Neural progenitor cell (in vitro differentiated cells): ENCODE measurements at regions not wholly inside any gene's neighbourhood (a gene's known extent, or its start where the extent isn't known, plus 50 kb on each side); places are given as distances from the start of the nearest gene placed in this dataset.

ENCODE experiments used
- DNase-seq: peaks from one replicate; pipeline ENCODE4 v3.0.0-alpha.2; 2016; ENCODE audit warnings: low spot score
- H2AFZ ChIP-seq: fragments of 200-600 bp; sonication (generic); replicated peaks from 2 replicates; pipeline ENCODE4 v1.6.1; 2016; ENCODE audit warnings: antibody characterized with exemption
- H3F3A ChIP-seq: fragments of 200-600 bp; sonication (generic); 2 replicates; pipeline ENCODE4 v1.6.1; 2016; ENCODE audit warnings: antibody characterized with exemption, low read depth
- H3K27ac ChIP-seq: fragments of 200-600 bp; sonication (generic); 2 replicates; pipeline ENCODE4 v1.5.1; 2016; ENCODE audit warnings: mild to moderate bottlenecking
- H3K27me3 ChIP-seq: fragments of 200-600 bp; sonication (generic); 2 replicates; pipeline ENCODE4 v1.6.1; 2016; ENCODE audit warnings: mild to moderate bottlenecking, moderate library complexity
- H3K36me3 ChIP-seq: fragments of 200-600 bp; sonication (generic); 2 replicates; pipeline ENCODE4 v1.5.1; 2016
- H3K4me1 ChIP-seq: fragments of 200-600 bp; sonication (generic); 2 replicates; pipeline ENCODE4 v1.6.1; 2016; ENCODE audit warnings: mixed run types
- H3K4me2 ChIP-seq: fragments of 200-600 bp; sonication (generic); 2 replicates; pipeline ENCODE4 v1.6.1; 2016
- H3K4me3 ChIP-seq: fragments of 200-600 bp; sonication (generic); 2 replicates; pipeline ENCODE4 v1.5.1; 2016
- H3K79me2 ChIP-seq: fragments of 200-600 bp; sonication (generic); 2 replicates; pipeline ENCODE4 v1.6.1; 2016; ENCODE audit warnings: low read depth
- H3K9ac ChIP-seq: fragments of 200-600 bp; sonication (generic); 2 replicates; pipeline ENCODE4 v1.6.1; 2016
- H3K9me3 ChIP-seq: fragments of 200-600 bp; sonication (generic); 2 replicates; pipeline ENCODE4 v1.5.1; 2016; ENCODE audit warnings: low read depth
- H4K20me1 ChIP-seq: fragments of 200-600 bp; sonication (generic); 2 replicates; pipeline ENCODE4 v1.6.1; 2016; ENCODE audit warnings: low read depth
- H3K27ac Mint-ChIP-seq: 3 replicates; pipeline ENCODE4 v1.8.0; 2021; ENCODE audit warnings: mixed read lengths
- H3K27me3 Mint-ChIP-seq: 2 replicates; pipeline ENCODE4 v1.8.0; 2022; ENCODE audit warnings: low read depth, mild to moderate bottlenecking, inconsistent platforms, moderate library complexity, mixed read lengths; ENCODE audit not compliant: insufficient read depth
- H3K36me3 Mint-ChIP-seq: 3 replicates; pipeline ENCODE4 v1.8.0; 2021; ENCODE audit warnings: mixed read lengths
- H3K4me1 Mint-ChIP-seq: 3 replicates; pipeline ENCODE4 v1.8.0; 2021; ENCODE audit warnings: mixed read lengths
- H3K4me3 Mint-ChIP-seq: 3 replicates; pipeline ENCODE4 v1.8.0; 2021; ENCODE audit warnings: mild to moderate bottlenecking, moderate library complexity, mixed read lengths
- H3K9me3 Mint-ChIP-seq: 3 replicates; pipeline ENCODE4 v1.8.0; 2020; ENCODE audit warnings: mixed read lengths
- EZH2 ChIP-seq: fragments of 200-600 bp; sonication (generic); IDR thresholded peaks from 2 replicates; pipeline ENCODE4 v1.6.1; 2017; ENCODE audit warnings: antibody characterized with exemption, mild to moderate bottlenecking, moderate library complexity
- EZH2phosphoT487 ChIP-seq: fragments of 200-600 bp; sonication (generic); IDR thresholded peaks from 2 replicates; pipeline ENCODE4 v1.6.1; 2017; ENCODE audit warnings: antibody characterized with exemption
- TF ChIP-seq, protein P1 (sequence below): fragments of 200-600 bp; sonication (generic); IDR thresholded peaks from 2 replicates; pipeline ENCODE4 v1.5.1; 2017; ENCODE audit warnings: antibody characterized with exemption, mild to moderate bottlenecking

GRCh38 chr2:66202586-66202985 lies 232.3 kb upstream of the MEIS1 start:
- H3K79me2 ChIP-seq: no peaks in the 10 kb centered on the region
- no peak overlapping the region for H3K4me3 Mint-ChIP-seq
- H3K9me3 ChIP-seq: no peaks in the 10 kb centered on the region
- H3K4me1 ChIP-seq: no peaks in the 10 kb centered on the region
- no peak overlapping the region for H3K27ac ChIP-seq
- H3K4me1 Mint-ChIP-seq: no peaks in the 10 kb centered on the region
- H3K27ac Mint-ChIP-seq: no peak overlapping the region
- TF ChIP-seq, protein P1, sequence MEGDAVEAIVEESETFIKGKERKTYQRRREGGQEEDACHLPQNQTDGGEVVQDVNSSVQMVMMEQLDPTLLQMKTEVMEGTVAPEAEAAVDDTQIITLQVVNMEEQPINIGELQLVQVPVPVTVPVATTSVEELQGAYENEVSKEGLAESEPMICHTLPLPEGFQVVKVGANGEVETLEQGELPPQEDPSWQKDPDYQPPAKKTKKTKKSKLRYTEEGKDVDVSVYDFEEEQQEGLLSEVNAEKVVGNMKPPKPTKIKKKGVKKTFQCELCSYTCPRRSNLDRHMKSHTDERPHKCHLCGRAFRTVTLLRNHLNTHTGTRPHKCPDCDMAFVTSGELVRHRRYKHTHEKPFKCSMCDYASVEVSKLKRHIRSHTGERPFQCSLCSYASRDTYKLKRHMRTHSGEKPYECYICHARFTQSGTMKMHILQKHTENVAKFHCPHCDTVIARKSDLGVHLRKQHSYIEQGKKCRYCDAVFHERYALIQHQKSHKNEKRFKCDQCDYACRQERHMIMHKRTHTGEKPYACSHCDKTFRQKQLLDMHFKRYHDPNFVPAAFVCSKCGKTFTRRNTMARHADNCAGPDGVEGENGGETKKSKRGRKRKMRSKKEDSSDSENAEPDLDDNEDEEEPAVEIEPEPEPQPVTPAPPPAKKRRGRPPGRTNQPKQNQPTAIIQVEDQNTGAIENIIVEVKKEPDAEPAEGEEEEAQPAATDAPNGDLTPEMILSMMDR: no peak
- TF ChIP-seq EZH2phosphoT487 (no peak), EZH2 (no peak)
- H3F3A ChIP-seq: no peaks in the 10 kb centered on the region
- H3K4me2 ChIP-seq: no peak overlapping the region
- H4K20me1 ChIP-seq: no peaks in the 10 kb centered on the region
- H3K4me3 ChIP-seq: no peak overlapping the region
- no peaks in the 10 kb centered on the region for H3K27me3 Mint-ChIP-seq
- H3K36me3 Mint-ChIP-seq: no peaks in the 10 kb centered on the region
- H2AFZ ChIP-seq: no peak overlapping the region
- H3K9me3 Mint-ChIP-seq: peaks cover 5% of the 10 kb centered on the region
- H3K27me3 ChIP-seq: no peaks in the 10 kb centered on the region
- H3K9ac ChIP-seq: no peak overlapping the region
- no peak for DNase-seq
- H3K36me3 ChIP-seq: no peaks in the 10 kb centered on the region

GRCh38 chr2:66201242-66201641 lies 233.7 kb upstream of the MEIS1 start:
- no peak overlapping the region for H2AFZ ChIP-seq
- no peaks in the 10 kb centered on the region for H3K9me3 ChIP-seq
- no peaks in the 10 kb centered on the region for H3K4me1 Mint-ChIP-seq
- no peaks in the 10 kb centered on the region for H3F3A ChIP-seq
- H3K4me2 ChIP-seq: no peak overlapping the region
- H3K9me3 Mint-ChIP-seq: peaks cover 3% of the 10 kb centered on the region
- no peaks in the 10 kb centered on the region for H3K36me3 Mint-ChIP-seq
- no peaks in the 10 kb centered on the region for H3K27me3 Mint-ChIP-seq
- no peaks in the 10 kb centered on the region for H4K20me1 ChIP-seq
- no peaks in the 10 kb centered on the region for H3K4me1 ChIP-seq
- no peaks in the 10 kb centered on the region for H3K79me2 ChIP-seq
- H3K27ac Mint-ChIP-seq: no peak overlapping the region
- TF ChIP-seq, protein P1: no peak
- TF ChIP-seq EZH2phosphoT487 (no peak), EZH2 (no peak)
- no peak overlapping the region for H3K9ac ChIP-seq
- DNase-seq: no peak
- H3K36me3 ChIP-seq: no peaks in the 10 kb centered on the region
- no peak overlapping the region for H3K27ac ChIP-seq
- no peaks in the 10 kb centered on the region for H3K27me3 ChIP-seq
- H3K4me3 Mint-ChIP-seq: no peak overlapping the region
- no peak overlapping the region for H3K4me3 ChIP-seq

- Histone ChIP-seq H3K4me3 (no peak overlapping the region), H3F3A (no peaks in the 10 kb centered on the region), H4K20me1 (no peaks in the 10 kb centered on the region), H3K79me2 (no peaks in the 10 kb centered on the region), H3K36me3 (no peaks in the 10 kb centered on the region), H3K4me2 (no peak overlapping the region), H3K9ac (no peak overlapping the region), H3K27ac (no peak overlapping the region), H3K4me1 (no peaks in the 10 kb centered on the region), H3K27me3 (no peaks in the 10 kb centered on the region), H2AFZ (no peak overlapping the region), H3K9me3 (no peaks in the 10 kb centered on the region)
- no peak for TF ChIP-seq EZH2
- TF ChIP-seq, protein P1: no peak
- H3K27me3 Mint-ChIP-seq: no peaks in the 10 kb centered on the region
- H3K9me3 Mint-ChIP-seq: no peaks in the 10 kb centered on the region
- H3K36me3 Mint-ChIP-seq: no peaks in the 10 kb centered on the region
- no peak overlapping the region for H3K27ac Mint-ChIP-seq
- no peaks in the 10 kb centered on the region for H3K4me1 Mint-ChIP-seq
- DNase-seq: no peak
- H3K4me3 Mint-ChIP-seq: no peak overlapping the region
Observed at GRCh38 chr2:66198873-66199272, 236.1 kb upstream of the MEIS1 start.

- Histone ChIP-seq H2AFZ (no peak overlapping the region), H3K4me2 (no peak overlapping the region), H3K27me3 (no peaks in the 10 kb centered on the region), H3F3A (no peaks in the 10 kb centered on the region), H3K36me3 (no peaks in the 10 kb centered on the region), H3K4me1 (no peaks in the 10 kb centered on the region), H3K9me3 (no peaks in the 10 kb centered on the region), H4K20me1 (no peaks in the 10 kb centered on the region), H3K27ac (no peak overlapping the region), H3K79me2 (no peaks in the 10 kb centered on the region), H3K4me3 (no peak overlapping the region), H3K9ac (no peak overlapping the region)
- Mint-ChIP-seq H3K4me3 (no peak overlapping the region), H3K4me1 (no peaks in the 10 kb centered on the region), H3K36me3 (no peaks in the 10 kb centered on the region), H3K9me3 (no peaks in the 10 kb centered on the region), H3K27ac (no peak overlapping the region), H3K27me3 (no peaks in the 10 kb centered on the region)
- TF ChIP-seq, protein P1: no peak
- no peak for TF ChIP-seq EZH2phosphoT487
- no peak for TF ChIP-seq EZH2
- no peak for DNase-seq
Observed at GRCh38 chr2:66192888-66193287, 242.0 kb upstream of the MEIS1 start.
